HG03565 (cell line): ENCODE measurements at regions not wholly inside any gene's neighbourhood (a gene's known extent, or its start where the extent isn't known, plus 50 kb on each side); places are given as distances from the start of the nearest gene placed in this dataset.

Source experiments
- ATAC-seq: cut with Tn5 transposase; IDR thresholded peaks from one replicate; pipeline ENCODE4 v1.9.1; 2021; ENCODE audit warnings: mild to moderate bottlenecking, moderate library complexity; ENCODE audit not compliant: unreplicated experiment

- ATAC-seq: no peak
Measured at GRCh38 chr2:21279525-21279924, 155.8 kb downstream of the TDRD15 start.

DNA sequence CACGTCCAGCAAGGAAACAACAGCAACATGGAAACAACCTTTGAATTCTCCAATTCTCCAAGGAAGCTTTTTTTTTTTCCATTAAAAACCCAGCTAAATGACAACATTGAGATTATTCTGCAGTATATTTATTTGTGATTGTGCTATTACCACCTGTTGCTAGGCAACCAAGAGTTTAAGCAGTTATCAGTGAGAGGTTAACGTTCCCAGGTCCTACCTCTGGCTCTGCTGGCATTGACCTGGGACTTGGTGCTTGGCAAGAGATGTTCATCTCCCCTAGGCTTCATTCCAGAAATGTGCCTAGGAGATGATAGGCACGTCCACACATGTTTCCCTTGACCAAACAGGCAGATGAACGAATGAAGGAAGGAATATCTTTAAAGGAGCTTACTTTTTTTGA is 157.0 kb downstream of the TDRD15 start:
- no peak for ATAC-seq

GRCh38 chr2:21281384-21281783 is 157.6 kb downstream of the TDRD15 start:
- ATAC-seq: no peak

- no peak for ATAC-seq
Measured at GRCh38 chr2:21281791-21282514, 158.2 kb downstream of the TDRD15 start.

- no peak for ATAC-seq
Measured at GRCh38 chr2:21282515-21282898, 158.7 kb downstream of the TDRD15 start.

DNA sequence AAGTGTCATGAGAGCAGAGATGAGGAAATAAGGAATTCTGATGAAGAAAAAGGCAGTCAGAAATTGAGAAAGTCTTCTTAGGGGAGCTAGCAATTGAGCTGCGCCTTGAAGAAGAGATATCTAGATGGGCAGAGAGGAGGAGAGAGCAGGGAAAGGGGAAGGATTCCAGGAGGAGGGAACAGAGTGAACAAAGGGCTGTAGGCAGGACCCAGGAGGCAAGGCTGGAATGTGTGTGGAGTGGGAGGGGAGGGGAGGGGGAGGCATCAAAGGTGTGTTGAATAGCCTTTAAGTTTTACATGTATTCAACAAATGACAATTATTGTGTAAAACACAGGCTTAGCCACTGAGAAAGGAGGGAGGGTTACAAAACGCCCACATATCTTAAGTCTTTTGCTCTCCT is 164.5 kb downstream of the TDRD15 start:
- no peak for ATAC-seq

- ATAC-seq: no peak
Measured at GRCh38 chr2:21288739-21289520, 165.2 kb downstream of the TDRD15 start.

GRCh38 chr2:21289551-21289950 is 165.8 kb downstream of the TDRD15 start:
- ATAC-seq: no peak

GRCh38 chr2:21289989-21290388 is 166.2 kb downstream of the TDRD15 start:
- ATAC-seq: no peak

DNA sequence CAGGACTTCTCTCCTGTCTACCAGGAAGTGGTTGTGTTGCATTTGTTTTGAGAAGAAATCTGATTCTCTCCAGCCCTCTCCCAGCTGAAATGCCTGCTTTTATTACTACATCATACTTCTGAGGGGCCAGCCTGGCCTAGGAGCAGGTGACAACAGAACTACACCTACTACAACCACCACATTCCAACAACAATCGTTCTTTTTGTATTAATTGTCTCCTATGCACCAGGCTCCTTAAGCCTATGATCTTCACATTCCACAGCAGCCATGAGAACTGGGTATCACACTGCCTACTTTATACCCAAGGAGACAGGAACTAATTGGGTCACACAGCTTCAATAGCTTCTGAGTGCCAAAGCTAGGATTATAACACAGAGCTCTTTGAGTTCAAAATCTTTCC is 167.7 kb downstream of the TDRD15 start:
- ATAC-seq: no peak

GRCh38 chr2:21294446-21294845 is 170.7 kb downstream of the TDRD15 start:
- no peak for ATAC-seq

DNA sequence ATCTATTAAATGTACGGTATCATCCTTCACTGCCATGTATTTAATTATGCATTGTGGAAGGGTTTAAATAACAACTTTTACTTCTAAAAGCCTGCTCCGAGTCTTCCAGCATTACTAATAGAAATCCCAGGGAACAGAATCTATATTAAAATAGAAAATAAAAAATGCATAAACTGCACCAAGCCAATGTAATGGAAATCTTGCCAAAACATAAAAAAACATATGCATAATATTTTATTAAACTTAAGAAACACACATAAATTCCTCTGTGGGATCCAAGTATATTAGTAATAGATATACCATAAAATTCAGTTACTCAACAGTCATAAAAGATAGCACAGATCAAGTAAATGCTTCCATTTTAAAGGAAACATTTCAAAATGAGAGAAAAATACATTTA is 175.6 kb downstream of the TDRD15 start:
- no peak for ATAC-seq

DNA sequence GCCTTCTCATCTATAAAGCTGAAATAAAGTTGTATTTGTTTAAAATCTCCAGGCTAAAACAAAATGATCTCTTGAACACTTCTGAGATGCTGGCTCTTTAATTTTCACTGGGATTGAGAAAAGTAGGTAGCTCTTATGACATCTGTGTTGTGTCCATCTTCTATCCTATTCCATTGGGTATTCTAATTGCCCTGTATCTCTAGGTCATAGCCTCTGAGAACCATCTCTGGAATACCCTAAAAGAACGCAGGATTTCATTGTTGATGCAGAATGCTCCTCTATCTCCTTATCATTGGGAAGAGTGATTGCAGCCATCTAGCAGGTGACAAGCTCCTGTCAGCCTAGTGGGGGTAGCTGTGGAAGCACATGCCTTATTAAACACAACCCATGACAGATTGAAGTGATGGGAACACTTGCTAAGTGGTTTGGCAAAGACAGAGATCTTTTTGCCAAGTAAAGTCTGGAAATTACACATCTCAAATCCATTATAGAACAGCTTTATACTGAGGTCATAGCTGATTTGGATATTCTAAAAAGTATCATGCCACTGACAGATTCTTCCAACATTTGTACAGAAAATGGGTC is 178.2 kb downstream of the TDRD15 start:
- ATAC-seq: no peak

DNA sequence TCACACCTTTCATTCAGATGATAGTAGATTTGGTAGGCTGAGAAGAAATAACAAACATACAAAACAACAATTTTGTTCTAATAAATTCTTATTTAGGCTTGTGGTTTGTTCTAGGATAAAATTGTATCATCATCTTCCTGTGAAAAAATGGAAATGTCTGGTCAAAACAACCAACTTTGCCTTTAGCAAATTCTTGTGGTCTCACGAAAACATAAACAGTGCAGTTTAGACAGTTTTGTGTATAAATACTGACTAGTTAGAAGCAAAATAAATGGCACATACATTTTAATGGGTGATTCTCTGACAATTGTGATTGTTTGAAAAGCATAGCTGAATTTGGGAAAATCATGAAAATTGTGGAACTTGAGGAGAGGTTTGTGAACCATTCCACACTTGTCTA is 180.1 kb downstream of the TDRD15 start:
- ATAC-seq: no peak

- ATAC-seq: no peak
Measured at GRCh38 chr2:21305581-21305980, 181.8 kb downstream of the TDRD15 start.

- no peak for ATAC-seq
Measured at GRCh38 chr2:21306235-21306634, 182.5 kb downstream of the TDRD15 start.

GRCh38 chr2:21307037-21307436 is 183.3 kb downstream of the TDRD15 start:
- no peak for ATAC-seq

GRCh38 chr2:21310493-21310892 is 186.7 kb downstream of the TDRD15 start:
- ATAC-seq: no peak

- ATAC-seq: no peak
Measured at GRCh38 chr2:21314322-21314835, 190.6 kb downstream of the TDRD15 start.

DNA sequence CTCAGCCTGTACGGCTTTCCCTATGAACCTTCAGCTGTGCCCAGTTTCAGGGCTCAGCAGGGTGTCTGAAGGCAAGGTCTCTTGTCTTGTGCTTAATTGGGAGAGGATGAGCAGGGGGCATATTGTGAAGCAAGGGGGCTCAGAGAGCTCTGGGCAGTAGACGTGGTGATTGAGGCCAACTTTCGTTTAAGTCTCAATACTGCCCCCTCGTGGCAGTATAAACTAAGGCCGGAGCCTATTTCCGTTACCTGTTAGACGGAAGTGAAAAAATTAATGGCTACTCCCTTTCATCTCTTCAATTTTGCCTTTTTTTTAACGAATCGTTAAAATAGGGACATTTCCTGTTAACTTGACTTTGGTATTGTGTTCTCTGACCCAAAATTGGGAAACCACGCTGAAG is 193.4 kb downstream of the TDRD15 start:
- ATAC-seq: peak; percentile 69

DNA sequence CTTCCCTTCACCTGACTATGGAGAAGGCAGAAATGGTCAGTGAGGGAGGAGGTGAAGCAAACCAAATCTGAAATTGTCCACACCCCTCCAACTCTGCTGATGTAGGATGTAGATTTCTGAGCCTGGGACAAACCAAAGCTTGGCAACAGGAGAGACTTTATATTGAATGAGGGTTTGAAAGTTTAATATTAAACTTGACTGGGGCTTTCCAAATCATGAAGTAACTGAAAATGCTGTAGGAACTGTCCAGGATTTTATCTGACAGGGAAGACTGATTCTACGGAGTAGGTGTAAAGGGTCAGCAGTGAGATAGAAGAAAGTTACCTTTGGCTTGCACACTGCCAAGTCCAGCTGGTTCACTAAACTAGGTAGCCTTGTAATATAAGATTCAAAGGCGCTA is 194.5 kb downstream of the TDRD15 start:
- no peak for ATAC-seq

- ATAC-seq: no peak
Measured at GRCh38 chr2:21326152-21326551, 202.4 kb downstream of the TDRD15 start.
